Left lobe of liver (tissue), 2 donors: ENCODE measurements at regions not wholly inside any gene's neighbourhood (a gene's known extent, or its start where the extent isn't known, plus 50 kb on each side); places are given as distances from the start of the nearest gene placed in this dataset.

ENCODE experiments used
- ATAC-seq: fragments of 200-7000 bp; cut with Tn5 transposase; one replicate; pipeline ENCODE4 v1.9.1; 2020; ENCODE audit warnings: mild to moderate bottlenecking, moderate library complexity
- DNase-seq: peaks from one replicate; pipeline ENCODE4 v3.0.0-alpha.2; 2020; ENCODE audit warnings: low spot score
- donor health status: DM: no; HTN: no; CAD: no; lungs with moderate emphysema.
- donor health status: DM: no; HTN: yes; CAD: no.

- ATAC-seq (no peak), DNase-seq (no peak)
These were observed 97.3 kb downstream of the ARL6IP6 start for GRCh38 chr2:152815634-152816257.

- no peak for DNase-seq
- no peak for ATAC-seq
These were observed 96.1 kb downstream of the ARL6IP6 start for GRCh38 chr2:152814475-152815030.

GRCh38 chr2:152813351-152813750, 94.9 kb downstream of the ARL6IP6 start:
- DNase-seq (no peak), ATAC-seq (no peak)
